ENCODE measurements at regions not wholly inside any gene's neighbourhood (a gene's known extent, or its start where the extent isn't known, plus 50 kb on each side); places are given as distances from the start of the nearest gene placed in this dataset.

DNA sequence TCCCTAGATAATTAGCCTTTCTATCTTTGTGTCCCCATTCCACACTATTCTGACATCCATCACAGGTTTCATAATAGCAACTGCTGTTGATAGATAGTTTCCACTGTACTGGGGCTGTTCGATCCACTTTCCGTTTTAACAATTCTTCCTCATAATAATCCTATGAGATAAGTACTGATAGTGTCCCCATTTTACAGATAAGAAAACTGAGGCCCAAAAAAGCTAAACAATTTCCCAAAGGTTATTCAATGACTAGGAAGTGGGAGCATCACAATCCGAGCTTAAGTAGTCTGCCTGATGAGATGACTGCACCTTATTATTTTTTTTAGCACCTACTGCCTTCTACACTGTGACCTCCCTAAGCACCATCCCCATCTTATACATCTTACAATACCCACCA, 569.2 kb downstream of the STK39 start:
- peaks cover 34% of the 10 kb centered on the region for H3K4me1 Mint-ChIP-seq
- TF ChIP-seq CTCF (IDR thresholded peaks at IDR 0.05), result no peak
- no peak overlapping the region for H3K4me3 Mint-ChIP-seq
- H3K27me3 Mint-ChIP-seq (ENCODE audit: low read depth, poor library complexity), result peaks cover 2% of the 10 kb centered on the region
- H3K36me3 Mint-ChIP-seq (ENCODE audit: low read depth), result no peaks in the 10 kb centered on the region
- H3K27ac Mint-ChIP-seq, result peak overlapping the region; percentile 61
- DNase-seq, result no peak
- no peaks in the 10 kb centered on the region for H3K9me3 Mint-ChIP-seq

DNA sequence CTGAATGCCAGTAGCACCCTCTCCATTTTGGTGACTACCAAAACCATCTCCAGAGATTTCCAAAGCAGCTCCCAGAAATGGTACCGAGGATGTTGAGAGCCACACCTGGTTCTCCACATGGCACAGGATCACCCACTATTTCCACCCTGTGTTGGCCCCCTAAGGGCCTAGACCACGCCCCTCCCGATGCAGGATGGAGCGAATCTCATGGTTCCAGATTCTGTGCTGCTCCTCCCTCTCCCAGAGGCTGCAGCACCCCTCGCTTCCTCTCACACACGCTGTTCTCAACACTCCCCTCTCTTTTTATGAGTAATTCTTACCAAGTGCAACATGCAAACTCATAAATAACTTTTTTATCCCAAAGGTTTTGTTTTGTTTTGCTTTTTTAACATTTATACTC, 571.5 kb downstream of the STK39 start:
- H3K4me1 Mint-ChIP-seq, result peaks cover 15% of the 10 kb centered on the region
- H3K27ac Mint-ChIP-seq, result no peak overlapping the region
- no peak for TF ChIP-seq CTCF (IDR thresholded peaks at IDR 0.05)
- no peaks in the 10 kb centered on the region for H3K36me3 Mint-ChIP-seq (ENCODE audit: low read depth)
- H3K4me3 Mint-ChIP-seq, result no peak overlapping the region
- no peak for DNase-seq
- H3K9me3 Mint-ChIP-seq, result peaks cover 13% of the 10 kb centered on the region
- H3K27me3 Mint-ChIP-seq (ENCODE audit: low read depth, poor library complexity), result peaks cover 2% of the 10 kb centered on the region

DNA sequence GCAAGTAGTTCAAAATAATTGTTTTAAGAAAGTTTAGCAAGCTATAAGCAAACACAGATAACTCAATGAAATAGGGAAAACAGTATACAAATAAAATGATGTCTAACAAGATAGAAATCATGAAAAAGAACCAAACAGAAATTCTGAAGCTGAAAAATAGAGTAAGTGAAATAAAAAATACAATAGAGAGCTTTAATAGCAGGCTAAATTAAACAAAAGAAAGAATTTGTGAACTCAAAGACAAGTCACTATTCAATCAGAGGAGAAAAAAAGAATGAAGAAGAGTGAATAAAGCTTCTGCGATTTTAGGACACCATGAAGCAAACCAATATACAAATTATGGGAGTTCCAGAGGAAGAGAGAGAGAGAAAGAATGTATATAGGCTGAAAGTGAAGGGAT, 576.8 kb downstream of the STK39 start:
- no peaks in the 10 kb centered on the region for H3K4me1 Mint-ChIP-seq
- peaks cover 4% of the 10 kb centered on the region for H3K27me3 Mint-ChIP-seq (ENCODE audit: low read depth, poor library complexity)
- TF ChIP-seq CTCF (IDR thresholded peaks at IDR 0.05), result no peak
- no peak for DNase-seq
- H3K27ac Mint-ChIP-seq, result no peak overlapping the region
- peaks cover 18% of the 10 kb centered on the region for H3K36me3 Mint-ChIP-seq (ENCODE audit: low read depth)
- peaks cover 52% of the 10 kb centered on the region for H3K9me3 Mint-ChIP-seq
- no peak overlapping the region for H3K4me3 Mint-ChIP-seq

- H3K27ac Mint-ChIP-seq, result no peak overlapping the region
- DNase-seq, result no peak
Observed at GRCh38 chr2:167653131-167653530, 594.3 kb downstream of the STK39 start.

GRCh38 chr2:167652401-167652800, 595.0 kb downstream of the STK39 start:
- DNase-seq, result no peak
- Mint-ChIP-seq H3K9me3 (peaks cover 3% of the 10 kb centered on the region), H3K4me3 (no peak overlapping the region), H3K36me3 (ENCODE audit: low read depth) (peaks cover 5% of the 10 kb centered on the region), H3K4me1 (peaks cover 17% of the 10 kb centered on the region), H3K27ac (peak overlapping the region; percentile 97), H3K27me3 (ENCODE audit: low read depth, poor library complexity) (no peaks in the 10 kb centered on the region)
- TF ChIP-seq CTCF (IDR thresholded peaks at IDR 0.05), result no peak

More at GRCh38 chr2:167653131-167653530, 594.3 kb downstream of the STK39 start:
- Mint-ChIP-seq H3K4me3 (no peak overlapping the region), H3K36me3 (ENCODE audit: low read depth) (peaks cover 5% of the 10 kb centered on the region), H3K4me1 (peaks cover 17% of the 10 kb centered on the region), H3K9me3 (peaks cover 3% of the 10 kb centered on the region), H3K27me3 (ENCODE audit: low read depth, poor library complexity) (no peaks in the 10 kb centered on the region)
- no peak for TF ChIP-seq CTCF (IDR thresholded peaks at IDR 0.05)

DNA sequence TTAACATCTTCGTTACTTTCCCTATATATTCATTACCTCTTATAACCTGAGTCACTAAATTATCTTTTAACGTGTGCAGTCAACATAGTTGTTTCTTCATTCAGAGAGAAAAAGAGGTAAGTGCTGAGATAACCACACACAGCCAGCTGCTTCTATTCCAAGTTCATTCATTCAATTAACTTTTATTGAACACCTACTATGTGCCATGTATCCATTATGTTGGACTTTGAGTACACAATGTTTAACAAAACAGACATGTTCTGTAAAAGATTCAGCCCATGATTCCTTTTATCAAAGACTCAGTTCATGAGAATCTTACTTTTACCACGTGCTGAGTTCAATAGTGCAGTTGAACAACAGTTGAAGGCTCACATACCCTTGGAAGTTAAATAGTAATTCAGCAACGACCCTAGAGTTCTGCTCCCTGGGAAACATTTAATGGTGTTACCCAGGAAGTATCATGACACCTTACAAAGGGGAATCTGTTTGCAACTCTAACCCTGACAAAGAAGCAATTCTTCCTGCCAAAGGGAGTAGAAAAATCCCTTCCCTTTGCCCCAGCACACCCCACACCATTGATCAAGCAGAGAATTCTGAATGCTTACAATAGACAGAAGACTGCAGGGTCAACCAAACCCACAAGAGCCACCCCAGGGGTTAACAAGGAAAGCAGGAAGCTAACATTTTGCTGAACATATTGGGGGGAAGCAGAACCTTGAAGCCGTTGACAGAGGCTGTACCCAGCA, 595.8 kb downstream of the STK39 start:
- Mint-ChIP-seq H3K4me1 (peaks cover 17% of the 10 kb centered on the region), H3K27ac (peak overlapping the region; percentile 97), H3K36me3 (ENCODE audit: low read depth) (peaks cover 5% of the 10 kb centered on the region)

More for the DNA sequence above, 595.8 kb downstream of the STK39 start:
- no peak for TF ChIP-seq CTCF (IDR thresholded peaks at IDR 0.05)
- Mint-ChIP-seq H3K27me3 (ENCODE audit: low read depth, poor library complexity) (no peaks in the 10 kb centered on the region), H3K9me3 (peaks cover 3% of the 10 kb centered on the region), H3K4me3 (no peak overlapping the region)
- DNase-seq, result no peak
